ENCODE measurements at regions not wholly inside any gene's neighbourhood (a gene's known extent, or its start where the extent isn't known, plus 50 kb on each side); places are given as distances from the start of the nearest gene placed in this dataset.
"Not testable (repeated sequence)": the region's sequence is repeated elsewhere in the genome, so short reads cannot be mapped to it uniquely, and the experiment has no call there.

GRCh38 chr6:137657351-137657911 is 163.2 kb upstream of the OLIG3 start:
- DNase-seq: peak in 1 of 2 experiments; percentile 46

- DNase-seq: no peak
Observed at GRCh38 chr6:137658287-137658686, 164.1 kb upstream of the OLIG3 start.

GRCh38 chr6:137659871-137660270 is 165.7 kb upstream of the OLIG3 start:
- DNase-seq: no peak

- no peak for DNase-seq
Observed at GRCh38 chr6:137660296-137660731, 166.1 kb upstream of the OLIG3 start.

GRCh38 chr6:137661601-137662000 is 167.4 kb upstream of the OLIG3 start:
- DNase-seq: peak; percentile 62 to 70

- DNase-seq: no peak
Observed at GRCh38 chr6:137664183-137664582, 170.0 kb upstream of the OLIG3 start.

- DNase-seq: no peak
Observed at GRCh38 chr6:137665342-137665934, 171.2 kb upstream of the OLIG3 start.

- DNase-seq: no peak
Observed at GRCh38 chr6:137666202-137666774, 172.1 kb upstream of the OLIG3 start.

- DNase-seq: no peak
Observed at GRCh38 chr6:137673603-137674002, 179.4 kb upstream of the OLIG3 start.

GRCh38 chr6:137676888-137677287 is 182.7 kb upstream of the OLIG3 start:
- no peak for DNase-seq

- DNase-seq: no peak
Observed at GRCh38 chr6:137677709-137678108, 183.5 kb upstream of the OLIG3 start.

GRCh38 chr6:137678451-137678850 is 184.3 kb upstream of the OLIG3 start:
- peak in 1 of 2 experiments; percentile 39 for DNase-seq

- no peak for DNase-seq
Observed at GRCh38 chr6:137680705-137681346, 186.2 kb upstream of the TNFAIP3 start.

GRCh38 chr6:137681445-137682009 is 185.5 kb upstream of the TNFAIP3 start:
- no peak for DNase-seq

- not testable (repeated sequence) for DNase-seq
Observed at GRCh38 chr6:137682658-137683057, 184.4 kb upstream of the TNFAIP3 start.

- DNase-seq: no peak
Observed at GRCh38 chr6:137683916-137684315, 183.1 kb upstream of the TNFAIP3 start.

- DNase-seq: no peak
Observed at GRCh38 chr6:137685798-137686375, 181.2 kb upstream of the TNFAIP3 start.

- DNase-seq: no peak
Observed at GRCh38 chr6:137687818-137688217, 179.2 kb upstream of the TNFAIP3 start.

GRCh38 chr6:137688230-137688971 is 178.7 kb upstream of the TNFAIP3 start:
- no peak for DNase-seq

- DNase-seq: no peak
Observed at GRCh38 chr6:137689377-137689776, 177.7 kb upstream of the TNFAIP3 start.

- DNase-seq: no peak
Observed at GRCh38 chr6:137690034-137690433, 177.0 kb upstream of the TNFAIP3 start.

GRCh38 chr6:137690721-137691120 is 176.3 kb upstream of the TNFAIP3 start:
- DNase-seq: no peak

GRCh38 chr6:137692308-137692707 is 174.8 kb upstream of the TNFAIP3 start:
- DNase-seq: no peak
